IPS DF 19.7 (cell line): ENCODE measurements at regions not wholly inside any gene's neighbourhood (a gene's known extent, or its start where the extent isn't known, plus 50 kb on each side); places are given as distances from the start of the nearest gene placed in this dataset.

ENCODE experiments used
- DNase-seq: peaks from one replicate; pipeline ENCODE4 v3.0.0-alpha.2; 2013; ENCODE audit warnings: low read depth, low spot score

DNA sequence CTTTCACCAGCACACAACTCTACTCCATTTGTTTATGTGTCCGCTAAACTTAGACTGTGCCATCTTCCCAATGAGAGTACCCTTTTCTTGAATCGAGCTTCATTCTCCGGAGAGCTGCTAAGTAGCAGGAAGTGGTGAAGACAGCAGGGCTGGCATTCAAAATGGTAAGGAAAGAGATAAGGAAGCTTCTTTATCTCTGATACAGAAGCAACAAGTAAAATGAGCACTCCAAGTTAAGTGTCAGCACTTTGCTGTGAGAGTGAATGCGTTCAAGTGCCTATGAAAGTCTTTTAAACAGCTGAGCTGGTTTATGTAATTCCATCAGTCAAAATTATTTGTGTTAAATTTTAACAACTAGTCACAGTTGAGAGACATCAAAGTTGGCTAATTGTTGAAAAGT, 386.8 kb upstream of the PTPRD start:
- DNase-seq, result no peak

DNA sequence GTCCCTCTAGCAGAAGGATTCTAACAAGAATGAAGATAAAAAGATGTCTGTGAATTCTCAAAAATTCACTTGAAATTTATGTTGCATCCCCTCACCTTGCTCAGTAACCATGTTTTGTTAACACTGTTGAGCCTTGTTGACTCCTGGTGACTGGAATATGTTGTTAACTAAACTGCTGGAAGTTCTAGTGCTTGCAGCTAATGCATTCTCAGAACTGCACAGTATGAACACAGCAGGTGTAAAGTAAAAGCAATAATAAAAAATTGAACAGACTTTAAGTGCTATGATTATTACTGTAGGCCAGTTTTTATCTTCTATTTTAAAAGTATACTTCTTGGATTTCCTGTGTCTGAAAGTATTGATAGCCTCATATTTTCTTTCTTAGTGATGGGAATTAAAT, 388.7 kb upstream of the PTPRD start:
- DNase-seq, result no peak

DNA sequence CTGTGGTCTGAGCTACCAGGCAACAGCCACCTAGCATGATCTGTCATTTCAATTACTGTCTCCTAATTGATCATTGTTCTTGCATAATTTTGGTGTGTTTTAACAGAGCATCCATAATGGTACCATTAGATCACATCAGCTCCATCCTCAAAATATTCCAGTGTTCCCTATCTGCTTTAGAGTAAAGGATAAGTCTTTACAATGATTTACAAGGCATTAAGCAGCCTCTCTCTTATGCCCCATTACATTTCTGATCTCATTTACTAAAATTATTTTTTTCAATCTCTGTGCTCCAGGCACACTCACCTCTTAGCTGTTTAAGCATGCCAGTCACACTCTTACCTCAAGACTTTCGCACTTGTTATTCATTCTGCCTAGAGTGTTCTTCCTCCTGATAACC, 389.9 kb upstream of the PTPRD start:
- no peak for DNase-seq

DNA sequence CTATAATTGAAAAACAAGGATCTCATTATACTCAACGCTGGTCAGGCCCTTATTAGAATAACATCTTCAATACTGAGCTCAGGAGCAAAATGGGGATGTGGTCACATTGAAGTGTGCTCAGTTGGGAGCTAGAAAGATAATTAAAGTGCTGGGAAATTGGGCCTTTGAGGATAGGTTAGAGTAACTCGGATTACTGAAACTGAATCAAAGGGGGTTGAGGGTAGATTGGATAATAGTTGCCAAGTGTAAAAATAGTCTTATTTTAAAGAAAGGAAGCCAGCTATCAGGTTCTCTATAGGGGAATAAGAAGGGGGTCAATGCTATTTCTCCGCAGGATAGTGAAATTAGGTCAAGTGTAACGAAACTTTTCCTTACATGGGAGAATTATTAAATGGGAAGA, 391.0 kb upstream of the PTPRD start:
- no peak for DNase-seq

DNA sequence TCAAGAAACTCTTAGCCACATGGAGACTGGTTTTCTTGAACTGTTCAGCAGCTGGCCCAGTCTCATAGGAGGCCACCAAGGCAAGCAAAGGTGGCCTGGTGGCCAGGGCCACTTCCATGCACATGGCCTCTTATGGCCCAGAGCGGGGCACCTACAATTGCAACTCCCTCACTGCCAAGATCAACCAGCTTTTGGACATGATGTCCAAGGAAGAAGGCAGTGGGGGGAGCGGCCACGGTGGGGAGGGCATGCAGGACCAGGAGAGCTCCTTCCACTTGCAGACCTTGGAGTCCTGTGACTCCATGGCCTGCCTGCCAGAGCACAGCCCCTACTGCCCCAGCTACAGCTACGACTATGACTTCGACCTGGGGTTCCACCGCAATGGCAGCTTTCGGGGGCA, 398.9 kb upstream of the PTPRD start:
- DNase-seq, result no peak

DNA sequence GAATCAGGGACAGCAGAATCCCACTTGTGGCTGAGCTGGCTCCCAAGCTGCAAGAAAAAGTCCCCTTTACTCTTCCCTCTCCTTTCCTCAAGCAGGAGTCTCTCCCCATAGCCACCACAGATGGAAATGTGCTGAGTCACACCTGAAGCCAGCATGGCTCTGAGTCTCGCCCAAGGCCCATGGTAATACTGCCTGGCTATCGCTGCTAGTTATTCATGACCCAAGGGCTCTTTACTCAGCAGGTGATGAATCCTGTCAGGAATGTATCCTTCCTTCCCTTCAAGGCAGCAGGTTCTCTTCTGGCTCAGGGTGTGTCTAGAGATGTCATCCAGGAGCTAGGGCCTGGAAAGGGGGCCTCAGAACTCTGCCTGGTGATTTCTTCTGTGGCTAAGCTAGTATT, 403.3 kb upstream of the PTPRD start:
- DNase-seq, result no peak

DNA sequence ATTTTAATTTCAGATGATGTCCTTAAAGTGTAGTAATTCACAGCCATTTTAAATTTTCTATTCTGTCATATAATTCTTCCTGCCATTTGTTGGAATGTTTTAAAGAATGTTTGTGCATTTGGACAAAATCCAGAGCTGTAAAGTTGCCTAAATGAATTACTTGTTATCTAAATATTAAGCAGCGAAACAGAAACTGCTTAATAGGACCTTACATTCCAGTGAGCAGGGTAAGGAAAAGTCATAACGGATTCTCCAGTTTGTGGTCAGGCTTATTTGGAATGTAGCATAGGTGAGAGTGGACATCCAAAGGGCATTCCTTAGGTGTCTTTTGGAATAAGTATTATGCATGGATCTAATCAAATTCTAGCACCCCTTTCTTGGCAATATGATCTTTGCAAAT, 410.4 kb upstream of the PTPRD start:
- no peak for DNase-seq

DNA sequence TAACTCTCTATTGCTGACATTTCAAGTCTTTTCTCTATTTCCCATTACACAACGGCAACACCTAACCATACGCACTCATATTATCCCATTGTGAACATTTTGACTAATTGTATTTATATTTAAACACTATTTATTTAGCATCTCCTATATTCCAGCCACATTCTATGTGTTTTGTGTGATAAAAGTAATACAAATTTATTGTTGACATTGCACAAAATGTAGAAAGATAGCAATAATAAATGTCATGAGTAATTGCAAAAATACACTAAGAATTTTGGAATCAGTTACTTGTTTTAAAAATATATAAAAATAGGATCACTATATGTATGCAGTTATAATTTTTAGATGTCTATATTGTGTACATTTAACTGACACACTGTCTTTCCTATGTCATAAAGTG, 413.0 kb upstream of the PTPRD start:
- no peak for DNase-seq

DNA sequence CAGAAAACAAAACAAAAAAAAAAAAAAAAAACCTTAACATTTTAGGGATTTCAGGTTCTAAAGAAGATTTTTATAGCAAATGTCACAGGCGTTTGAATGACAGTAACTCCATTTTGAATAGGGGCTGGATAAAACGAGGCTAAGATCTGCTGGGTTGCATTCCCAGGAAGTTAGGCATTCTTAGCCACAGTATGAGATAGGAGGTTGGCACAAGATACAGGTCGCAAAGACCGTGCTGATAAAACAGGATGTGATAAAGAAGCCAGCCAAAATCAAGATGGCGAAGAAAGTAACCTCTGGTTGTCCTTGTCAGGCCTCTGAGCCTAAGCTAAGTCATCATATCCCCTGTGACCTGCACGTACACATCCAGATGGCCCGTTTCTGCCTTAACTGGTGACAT, 425.6 kb upstream of the PTPRD start:
- DNase-seq, result no peak

DNA sequence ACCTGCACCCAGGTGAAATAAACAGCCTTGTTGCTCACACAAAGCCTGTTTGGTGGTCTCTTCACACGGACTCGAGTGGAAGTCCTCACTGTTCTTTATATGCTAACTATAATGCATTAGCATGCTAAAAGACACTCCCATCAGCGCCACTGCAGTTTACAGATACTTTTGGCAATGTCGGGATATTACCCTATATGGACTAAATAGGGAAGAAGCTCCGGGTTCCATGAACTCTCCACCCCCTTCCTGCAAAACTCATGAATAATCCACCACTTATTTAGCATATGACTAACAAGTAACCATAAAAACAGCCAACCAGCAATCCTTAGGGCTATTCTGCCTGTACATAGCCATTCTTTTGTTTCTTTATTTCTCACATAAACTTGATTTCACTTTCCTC, 426.2 kb upstream of the PTPRD start:
- DNase-seq, result peak; percentile 38

DNA sequence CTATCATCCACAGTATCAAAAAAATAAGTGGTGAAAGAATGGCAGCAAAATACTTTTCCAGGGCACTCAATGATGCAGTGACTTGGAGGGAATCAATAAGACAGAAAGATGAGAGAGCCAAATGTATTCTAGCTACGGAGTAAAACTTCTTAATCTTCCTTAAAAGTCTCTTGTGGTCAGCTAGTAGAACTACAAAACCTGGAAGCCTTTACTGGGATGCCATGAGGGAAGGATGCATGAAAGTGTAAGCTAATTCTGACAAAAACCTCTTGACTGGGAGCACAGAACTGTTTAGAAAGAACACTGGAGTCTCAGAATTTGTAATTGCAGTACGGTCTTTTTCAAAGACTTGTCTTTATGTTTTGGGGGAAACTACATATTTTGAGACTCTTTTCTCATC, 432.8 kb upstream of the PTPRD start:
- DNase-seq, result no peak

DNA sequence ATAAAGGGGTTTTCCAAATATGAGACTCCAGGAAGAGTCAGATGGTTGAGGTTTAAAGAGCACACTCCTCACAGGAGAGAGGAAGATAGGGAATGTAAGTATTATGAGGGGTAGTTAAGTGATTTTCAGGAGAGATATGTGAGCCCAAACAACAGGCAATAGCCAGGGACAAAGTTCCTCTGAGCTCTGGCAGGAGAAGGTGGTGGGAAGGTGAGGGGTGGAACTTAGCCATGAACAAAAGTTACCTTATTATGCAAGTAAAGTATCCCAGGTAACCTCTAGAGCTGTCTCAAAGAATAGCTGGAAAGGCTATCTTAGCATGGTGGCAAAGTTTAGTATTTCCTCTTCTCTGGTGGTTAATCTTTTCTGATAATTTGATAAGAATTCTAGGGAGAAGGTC, 450.5 kb upstream of the PTPRD start:
- DNase-seq, result no peak

DNA sequence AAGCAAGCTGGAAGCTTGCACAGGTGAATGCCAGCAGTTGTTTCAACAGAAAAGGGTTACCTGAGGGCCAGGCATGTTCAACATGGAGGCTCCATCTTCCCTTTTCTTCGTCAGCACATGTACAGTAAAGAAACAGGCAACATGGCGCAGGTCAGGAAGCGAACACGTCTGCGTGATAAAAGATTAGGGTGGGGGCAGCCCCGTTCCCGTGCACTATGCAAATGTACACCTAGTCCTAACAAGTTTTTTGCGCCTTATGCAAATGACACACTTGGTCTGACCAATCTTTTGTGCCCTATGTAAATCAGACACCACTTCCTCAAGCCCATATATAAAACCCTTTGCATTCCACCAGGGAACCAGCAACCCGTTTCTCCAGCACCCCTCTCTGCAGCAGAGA, 452.1 kb upstream of the PTPRD start:
- DNase-seq, result no peak

DNA sequence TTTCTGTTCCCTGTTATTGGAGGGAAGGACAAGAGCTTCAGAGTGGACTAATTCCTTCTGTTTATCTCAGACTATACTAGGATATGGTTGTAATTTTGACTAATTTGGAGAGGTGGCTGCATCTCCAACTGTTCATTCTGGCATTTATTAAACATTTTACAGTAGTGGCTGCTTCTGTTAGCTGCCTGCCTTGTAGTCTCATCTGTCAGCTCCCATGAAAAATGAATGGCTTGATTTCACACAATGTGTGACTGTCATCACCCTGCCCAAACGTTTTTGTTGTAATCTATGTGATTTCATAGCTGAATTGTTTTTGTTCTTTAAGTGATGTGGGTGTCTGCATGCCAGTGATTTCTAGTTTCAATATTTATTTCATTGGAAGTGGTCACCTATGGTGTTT, 459.4 kb upstream of the PTPRD start:
- DNase-seq, result no peak

DNA sequence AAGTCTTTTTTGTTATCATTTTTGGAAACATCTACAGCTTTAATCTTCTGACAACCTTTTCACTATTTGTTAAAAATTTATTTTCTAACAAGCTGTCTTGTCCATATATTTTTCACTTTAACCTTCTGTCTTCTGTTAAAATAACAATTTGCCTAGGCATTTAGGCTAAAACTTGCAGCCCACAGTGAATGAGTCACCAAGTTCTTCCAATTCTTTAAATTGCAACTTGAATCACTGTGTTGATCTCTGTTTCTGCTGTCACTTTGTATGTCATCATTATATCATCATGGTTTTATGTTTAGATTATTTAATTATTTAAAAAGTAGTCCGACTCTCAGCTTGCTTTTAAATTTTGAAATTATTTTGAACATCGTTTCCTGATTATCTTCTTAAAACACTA, 473.8 kb upstream of the PTPRD start:
- DNase-seq, result no peak

DNA sequence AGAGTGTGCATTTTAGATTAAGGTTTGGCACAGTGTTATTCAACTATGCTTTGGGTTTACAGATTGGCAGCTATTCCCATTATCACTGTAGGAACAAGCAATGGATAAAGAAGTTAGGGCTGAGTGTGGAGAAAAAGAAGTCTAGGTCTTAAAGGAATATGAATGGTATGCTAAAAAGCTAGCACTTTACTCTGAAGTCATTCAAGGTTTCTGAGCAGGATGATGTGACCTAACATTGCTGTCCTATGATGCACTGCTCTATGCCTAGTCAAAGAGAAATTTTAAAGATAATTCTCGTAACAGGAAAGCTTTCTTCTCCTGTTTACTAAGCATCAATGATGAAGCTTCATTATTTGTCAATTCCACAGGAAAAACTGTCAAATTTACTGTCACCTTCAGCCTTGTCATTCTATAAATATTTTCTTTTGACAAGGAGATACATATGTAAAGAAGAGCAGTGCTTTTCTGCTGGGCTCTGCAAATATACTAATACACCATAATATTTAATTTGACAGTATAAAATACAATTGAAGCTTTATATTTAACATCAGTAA, 476.1 kb upstream of the PTPRD start:
- DNase-seq, result no peak

DNA sequence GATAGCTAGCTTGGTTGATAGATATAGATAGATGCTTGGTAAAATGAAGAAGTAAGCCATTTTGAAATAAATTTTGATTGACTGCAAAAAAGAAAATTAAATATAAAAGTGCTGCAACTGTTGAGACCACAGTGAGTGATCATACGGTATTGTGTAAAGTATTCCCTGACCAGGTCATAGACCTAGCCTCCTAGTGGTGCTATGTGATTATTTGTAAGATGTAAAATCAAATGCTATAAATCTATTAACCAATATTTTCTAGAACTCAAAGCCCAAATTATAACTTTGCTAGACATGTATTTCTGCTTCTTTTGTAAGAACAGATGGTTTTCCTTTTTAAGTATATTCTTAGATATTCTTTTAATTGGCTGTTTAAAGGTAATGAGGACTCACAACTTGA, 480.2 kb upstream of the PTPRD start:
- DNase-seq, result no peak

DNA sequence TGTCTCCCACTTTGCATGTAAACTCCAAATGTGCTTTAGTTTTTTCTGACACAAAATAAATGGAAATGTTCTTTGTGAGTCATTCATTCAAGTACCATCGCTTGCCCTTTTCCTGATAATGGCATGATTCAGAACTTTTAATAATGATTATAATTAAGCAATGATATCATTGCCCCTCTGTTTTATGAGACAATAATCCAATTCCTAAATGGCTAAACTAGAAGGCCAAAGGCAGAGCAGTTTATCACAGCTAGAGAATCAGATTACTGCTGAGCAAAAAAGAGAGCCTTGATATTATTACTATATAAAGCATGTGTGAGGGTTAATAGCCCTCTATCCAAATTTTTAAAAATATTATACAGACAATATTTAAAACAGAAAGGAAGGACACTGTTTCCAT, 484.2 kb upstream of the PTPRD start:
- DNase-seq, result no peak

DNA sequence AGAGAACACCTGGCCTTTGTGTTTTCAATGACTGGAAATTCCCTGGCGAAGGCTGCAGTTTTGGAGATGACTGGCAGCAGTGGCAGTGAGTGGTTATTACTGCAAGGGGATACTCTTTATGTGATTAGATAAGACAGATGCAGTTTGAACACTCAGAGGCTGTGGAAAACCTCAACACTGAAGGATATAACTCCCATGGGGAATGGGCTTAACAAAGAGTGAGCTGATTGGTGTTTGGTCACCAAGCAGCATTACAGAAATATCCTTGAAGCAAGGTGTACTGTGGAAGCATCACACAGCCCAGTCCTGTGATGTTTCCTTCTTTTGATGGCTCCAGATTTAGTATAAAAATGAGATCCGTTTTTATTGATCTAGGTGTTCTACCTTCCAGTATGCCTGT, 490.7 kb upstream of the PTPRD start:
- DNase-seq, result no peak

DNA sequence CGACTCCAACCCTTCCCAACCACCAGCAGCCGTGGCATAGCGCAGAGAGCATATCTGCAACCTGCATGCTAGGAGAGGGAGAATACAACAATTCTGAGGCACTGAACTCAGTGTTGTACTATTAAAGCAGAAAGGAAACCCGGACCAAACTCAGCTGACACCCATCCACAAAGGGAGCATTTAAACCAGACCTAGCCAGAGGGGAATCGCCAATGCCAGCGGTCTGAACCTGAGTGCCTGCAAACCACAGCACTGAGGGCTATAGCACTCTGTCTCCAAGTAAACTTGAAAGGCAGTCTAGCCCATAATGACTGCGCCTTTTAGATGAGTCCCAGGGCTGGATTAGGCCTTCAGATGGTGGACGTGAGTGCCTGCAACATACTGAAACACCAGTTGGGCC, 494.4 kb upstream of the PTPRD start:
- DNase-seq, result no peak

DNA sequence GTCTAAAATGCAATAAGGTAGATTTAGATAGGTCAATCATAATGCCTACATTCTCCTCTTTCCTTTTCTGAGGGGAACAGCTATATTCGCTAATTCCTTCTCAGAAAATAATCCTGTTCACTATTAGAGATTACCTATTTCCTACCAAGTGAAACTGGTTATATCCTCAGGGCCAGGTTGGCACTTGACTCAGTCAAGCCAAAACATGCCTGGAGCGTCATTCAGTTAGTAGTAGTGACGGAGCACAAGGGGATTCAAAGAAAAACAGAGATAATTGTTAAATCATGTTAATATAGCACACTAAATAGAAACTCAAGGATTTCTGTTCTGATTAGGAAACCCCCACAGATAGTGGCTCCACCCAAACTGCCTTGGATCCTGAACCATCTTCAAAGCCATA, 515.4 kb upstream of the PTPRD start:
- DNase-seq, result no peak

DNA sequence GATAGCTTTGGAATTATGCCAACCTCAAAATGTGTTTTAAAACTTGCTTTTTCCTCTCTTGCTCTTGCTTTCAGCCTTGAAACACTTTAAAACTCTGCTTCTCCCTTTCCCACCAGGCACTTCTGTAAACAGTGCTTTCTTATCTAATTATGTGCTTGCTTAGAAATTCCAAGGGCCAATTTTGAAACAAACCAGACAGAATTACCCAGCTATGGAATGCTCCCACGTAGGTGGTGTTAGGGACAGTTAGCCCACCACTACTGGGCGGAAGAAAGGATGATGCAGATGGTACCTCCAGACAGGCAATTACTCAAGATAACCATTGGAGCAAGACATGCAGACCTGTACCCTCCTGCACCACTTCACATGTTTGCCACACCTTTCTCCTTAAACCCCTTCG, 523.0 kb upstream of the PTPRD start:
- DNase-seq, result no peak

DNA sequence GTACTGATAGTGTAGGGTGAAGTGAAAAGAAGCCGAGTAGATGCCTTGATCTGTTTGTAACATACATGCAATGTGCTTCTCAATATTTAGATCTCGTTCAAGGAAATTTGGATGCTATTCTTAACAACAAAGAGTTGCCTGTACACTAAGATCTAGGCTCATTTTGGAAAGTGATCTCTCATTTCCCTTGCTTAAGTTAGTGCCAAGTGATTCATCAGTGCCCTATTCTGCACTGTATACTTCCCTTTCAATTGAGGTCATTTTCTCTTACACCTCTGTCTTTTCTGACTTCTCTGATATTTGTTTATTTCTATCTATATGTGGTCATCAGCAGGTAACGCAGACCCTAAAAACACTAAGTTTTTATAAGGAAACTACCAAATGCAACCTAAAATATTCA, 528.6 kb upstream of the PTPRD start:
- no peak for DNase-seq

DNA sequence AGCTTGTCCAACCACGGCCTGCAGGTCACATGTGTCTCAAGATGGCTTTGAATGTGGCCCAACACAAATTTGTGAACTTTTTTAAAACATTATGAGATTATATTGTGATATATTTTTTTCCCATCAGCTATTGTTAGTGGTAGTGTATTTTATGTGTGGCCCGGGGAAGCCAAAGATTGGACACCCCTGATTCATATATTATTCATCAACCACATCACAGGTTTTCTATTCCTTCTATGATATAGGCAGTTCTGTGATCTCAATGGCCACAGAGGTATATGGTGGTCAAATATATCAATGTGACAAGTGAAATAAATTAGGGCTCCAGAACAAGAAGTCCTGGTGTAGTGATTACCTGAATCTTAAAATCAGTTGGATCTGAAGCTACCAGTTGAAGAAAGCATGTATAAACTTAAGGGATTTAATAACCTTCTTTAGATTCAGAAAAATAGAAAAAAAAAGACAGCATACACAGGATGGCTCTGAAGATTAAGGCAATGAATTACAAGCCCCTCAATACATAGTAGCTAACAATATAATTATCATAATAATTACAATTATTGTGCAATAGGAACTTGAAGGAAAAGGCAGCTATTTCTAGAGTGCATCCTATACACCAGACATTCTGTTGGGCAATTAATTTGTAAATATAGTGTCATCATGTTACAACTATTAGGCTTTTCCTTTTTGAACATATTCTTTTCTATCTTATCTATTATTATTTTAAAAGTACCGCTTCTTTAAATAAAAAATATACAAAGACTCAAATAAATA, 530.4 kb upstream of the PTPRD start:
- DNase-seq, result no peak
